NCI-H187 treated with DMSO at 0.1 percent for 48 hours (cell line): ENCODE measurements at regions not wholly inside any gene's neighbourhood (a gene's known extent, or its start where the extent isn't known, plus 50 kb on each side); places are given as distances from the start of the nearest gene placed in this dataset.

Experiments
- DNase-seq: peaks from one replicate; lab custom pipeline; 2025; lab: John Stamatoyannopoulos, UW

DNA sequence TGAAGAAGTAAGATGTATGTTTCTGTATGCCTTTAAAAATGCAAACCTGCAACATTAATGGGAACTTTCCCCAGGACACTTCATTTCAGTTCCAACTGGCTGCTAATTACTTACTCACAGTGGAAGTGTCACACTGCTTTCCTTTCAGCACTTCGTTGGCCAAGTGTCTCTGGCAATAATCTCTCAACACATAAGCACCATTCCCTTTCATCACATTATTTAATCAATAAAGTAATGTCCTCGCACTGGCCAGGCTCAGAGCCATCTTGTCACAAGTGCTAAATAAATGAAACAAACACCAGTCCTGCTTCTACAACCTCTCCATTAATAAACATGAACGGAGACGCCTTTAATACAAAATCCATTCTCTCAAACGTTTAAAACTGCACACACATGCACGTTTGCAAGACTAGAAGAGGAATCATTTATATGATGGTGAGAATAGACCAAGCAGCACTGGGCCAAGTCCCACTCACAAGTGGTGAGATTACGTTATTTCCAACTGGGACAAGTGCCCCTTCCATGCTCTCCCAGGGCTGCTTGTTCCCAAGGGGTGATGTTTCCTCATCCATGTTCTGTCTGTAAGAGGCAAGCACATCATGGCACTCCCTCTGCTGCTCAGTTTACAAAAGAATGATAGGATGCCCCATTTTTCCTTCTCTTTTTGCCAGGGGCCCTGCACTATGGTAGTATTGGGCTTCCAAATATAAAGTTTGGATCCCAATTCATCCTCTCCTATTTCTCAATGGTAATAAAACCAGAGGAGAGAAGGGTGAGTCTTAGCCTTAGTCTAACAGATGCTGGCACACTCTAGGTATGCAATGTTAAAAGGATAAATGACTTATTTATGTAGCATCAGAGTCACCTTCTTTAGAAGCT lies 56.8 kb upstream of the ETAA1 start:
- no peak for DNase-seq

DNA sequence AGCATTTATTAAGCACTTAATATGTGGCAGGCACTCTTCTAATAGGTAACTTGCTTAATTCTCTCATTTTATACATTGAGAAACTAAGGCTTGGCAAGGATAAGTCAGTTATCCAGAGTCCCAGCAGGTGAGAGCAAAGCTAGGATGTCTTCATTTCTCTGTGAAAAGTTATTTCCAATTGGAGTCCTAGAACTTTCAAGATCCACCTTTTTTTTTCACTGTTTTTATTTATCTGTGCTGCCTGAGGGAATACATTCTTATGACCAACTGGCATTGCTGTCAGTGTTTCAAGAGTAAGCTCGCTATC lies 56.2 kb upstream of the ETAA1 start:
- DNase-seq = no peak

DNA sequence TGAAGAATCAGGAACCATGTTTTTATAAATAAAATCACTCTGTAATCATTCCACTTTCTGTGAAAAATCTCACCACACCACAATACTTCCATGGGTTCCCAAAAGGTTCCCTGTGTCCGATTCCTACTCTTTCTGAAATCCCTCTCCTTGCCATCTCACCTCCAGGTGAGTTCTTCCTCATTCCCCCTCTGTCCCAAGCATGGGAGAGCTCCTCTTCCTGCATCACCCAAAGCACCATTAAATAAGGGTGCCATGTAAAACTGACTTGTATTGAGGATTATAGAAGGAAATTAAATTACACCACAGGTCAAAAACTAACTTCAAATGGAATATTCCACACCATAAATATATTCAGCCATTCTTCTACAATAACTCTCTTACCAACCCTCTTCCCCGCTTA lies 55.8 kb upstream of the ETAA1 start:
- DNase-seq = no peak

DNA sequence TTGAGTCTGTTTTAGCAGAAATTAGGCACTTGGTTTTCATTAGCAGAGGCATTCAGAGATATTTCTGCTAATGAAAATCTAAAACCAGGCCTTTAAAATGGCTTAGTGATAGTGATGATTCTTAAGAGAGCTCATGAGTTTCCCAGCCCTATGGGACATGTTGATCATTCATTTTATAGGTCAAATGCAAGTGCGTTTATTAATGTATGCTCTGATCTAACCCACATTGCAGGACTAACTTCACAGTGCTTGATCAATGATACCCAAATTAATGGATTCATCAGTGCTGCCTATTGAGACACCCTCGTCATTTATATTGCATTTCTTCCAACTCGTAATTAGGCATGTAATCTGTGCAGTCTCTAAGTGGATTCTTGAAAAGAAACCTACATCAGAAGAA lies 54.7 kb upstream of the ETAA1 start:
- DNase-seq = no peak

DNA sequence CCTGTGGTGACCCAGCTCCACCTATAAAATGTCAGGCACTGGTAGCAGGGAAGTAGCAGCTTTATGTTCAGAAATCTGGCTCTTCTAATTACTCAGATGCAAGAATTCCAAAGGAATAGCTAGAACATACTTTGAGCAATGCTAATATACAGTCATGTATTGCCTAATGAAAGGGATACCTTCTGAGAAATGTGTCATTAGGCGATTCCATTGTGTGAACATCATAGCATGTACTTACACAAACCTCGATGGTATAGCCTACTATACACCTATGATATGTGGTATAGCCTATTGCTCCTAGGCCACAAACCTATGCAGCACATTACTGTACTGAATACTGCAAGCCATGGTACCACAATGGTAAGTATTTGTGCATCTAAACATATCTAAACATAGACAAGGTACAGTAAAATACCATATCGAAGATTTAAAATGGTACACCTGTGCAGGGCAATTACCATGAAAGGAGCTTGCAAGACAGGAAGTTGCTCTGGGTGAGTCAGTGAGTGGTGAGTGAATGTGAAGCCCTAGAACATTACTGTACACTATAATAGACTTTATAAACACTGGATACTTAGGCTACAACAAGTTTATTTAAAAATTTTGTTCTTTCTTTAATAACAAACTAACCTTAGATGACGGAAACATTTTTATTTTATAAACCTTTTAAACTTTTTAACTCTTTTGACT lies 50.3 kb upstream of the ETAA1 start:
- no peak for DNase-seq
